ENCODE measurements at regions not wholly inside any gene's neighbourhood (a gene's known extent, or its start where the extent isn't known, plus 50 kb on each side); places are given as distances from the start of the nearest gene placed in this dataset.
"Not testable (repeated sequence)": the region's sequence is repeated elsewhere in the genome, so short reads cannot be mapped to it uniquely, and the experiment has no call there.

DNA sequence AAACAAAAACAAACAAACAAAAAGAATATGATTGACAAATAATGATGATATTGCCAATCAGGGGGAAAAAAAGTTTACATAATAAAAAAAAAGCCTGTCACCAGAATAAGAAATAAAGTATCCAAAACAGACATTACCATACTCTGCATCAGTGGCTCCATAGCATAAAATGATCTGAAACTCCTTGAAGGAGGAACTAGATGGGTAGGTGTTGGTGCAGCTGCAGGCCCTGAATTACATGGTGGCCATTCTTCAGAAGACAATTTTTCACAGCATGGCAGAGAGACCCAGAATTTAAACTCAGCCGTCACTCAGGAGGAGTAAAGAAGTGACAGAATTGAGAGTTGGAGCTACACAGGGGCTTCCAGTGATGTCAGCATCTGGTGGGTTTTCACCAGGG lies 60.2 kb downstream of the GLUL start:
- no peak for DNase-seq (ENCODE audit: low spot score)

DNA sequence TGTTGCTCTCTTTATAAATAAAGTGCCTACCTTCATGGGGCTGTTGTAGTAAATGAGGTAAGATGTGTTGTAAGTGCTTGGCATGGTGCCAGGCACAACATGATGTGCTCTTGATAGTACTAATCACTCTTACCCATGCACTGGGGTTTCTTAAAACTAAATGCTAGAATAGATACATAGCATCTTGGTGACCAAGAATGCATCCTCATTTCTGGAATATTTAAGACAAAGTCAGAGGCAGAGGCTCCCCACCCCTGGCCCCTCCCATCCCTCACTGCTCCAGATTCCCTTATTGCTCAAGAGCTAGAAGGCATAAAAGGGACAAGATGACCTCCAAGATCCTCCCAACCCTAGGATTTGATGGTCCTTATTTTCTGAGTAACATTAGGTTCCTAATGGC lies 61.3 kb downstream of the GLUL start:
- DNase-seq (ENCODE audit: low spot score) = peak; percentile 16

DNA sequence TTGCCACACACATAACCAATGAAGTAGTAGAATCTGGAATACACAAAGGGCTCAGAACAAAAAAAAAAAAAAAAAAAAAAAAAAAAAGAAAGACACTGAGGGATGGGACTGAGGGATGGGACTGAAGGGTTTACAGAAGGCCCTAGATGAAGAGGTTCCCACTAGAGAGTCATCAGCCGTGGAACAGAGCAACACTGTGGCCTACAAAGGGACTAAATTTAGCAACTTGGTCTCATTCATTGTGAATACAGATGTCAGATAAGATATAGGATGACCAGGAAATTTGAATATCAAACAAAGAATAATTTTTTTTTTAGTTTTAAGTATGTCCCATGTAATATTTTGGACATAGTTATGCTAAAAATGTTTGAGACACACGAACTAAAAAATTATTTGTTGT lies 62.1 kb downstream of the GLUL start:
- DNase-seq (ENCODE audit: low spot score) = no peak

DNA sequence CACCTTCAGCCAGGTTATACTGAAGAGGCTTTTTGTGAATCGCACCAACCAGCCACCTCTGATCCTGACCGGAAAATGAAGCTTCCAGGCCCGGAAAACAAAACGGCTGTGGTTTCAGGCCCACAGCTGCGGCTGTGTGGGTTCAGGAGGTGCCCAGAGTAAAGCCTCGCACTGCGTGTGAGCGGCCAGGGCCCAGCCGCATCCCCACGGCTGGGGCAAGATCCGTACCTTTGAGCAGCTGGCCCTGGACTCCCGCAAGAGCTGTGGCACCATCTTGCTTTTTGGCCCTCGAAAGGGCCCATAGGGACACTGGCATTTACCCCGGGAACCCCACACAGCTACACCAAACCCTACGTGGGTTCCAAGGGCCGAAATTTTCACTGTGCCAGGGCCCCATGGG lies 63.0 kb downstream of the GLUL start:
- DNase-seq (ENCODE audit: low spot score) = no peak

DNA sequence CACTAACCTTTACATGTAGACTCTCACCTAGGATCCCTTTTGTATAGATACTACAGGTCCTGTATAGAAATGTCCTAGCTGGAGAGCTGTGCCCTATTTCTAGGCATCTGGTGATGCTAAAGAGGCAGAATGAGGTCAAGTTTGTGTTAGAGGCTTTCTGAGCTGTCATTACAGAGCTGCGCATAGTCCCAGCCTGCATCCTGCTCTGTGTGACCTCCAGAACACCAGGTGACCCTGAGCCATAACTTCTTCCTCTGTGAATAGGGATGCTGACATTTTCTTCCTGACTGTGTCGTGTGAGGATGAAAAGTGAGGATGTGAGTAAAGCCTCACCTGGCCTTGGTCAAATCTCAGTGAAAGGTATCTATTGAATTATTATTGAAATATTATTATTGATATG lies 66.3 kb downstream of the GLUL start:
- no peak for DNase-seq (ENCODE audit: low spot score)

DNA sequence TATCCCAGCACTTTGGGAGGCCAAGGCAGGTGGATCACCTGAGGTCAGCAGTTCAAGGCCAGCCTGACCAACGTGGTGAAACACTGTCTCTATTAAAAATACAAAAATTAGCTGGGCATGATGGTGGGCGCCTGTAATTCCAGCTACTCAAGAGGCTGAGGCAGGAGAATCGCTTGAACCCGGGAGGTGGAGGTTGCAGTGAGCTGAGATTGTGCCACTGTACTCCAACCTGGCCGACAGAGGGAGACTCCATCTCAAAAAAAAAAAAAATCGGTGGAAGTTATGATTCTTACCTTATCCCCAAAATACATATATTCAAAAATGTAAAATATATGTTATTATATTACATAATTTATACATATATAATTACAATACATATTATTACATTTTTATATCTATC lies 70.1 kb downstream of the GLUL start:
- not testable (repeated sequence) for DNase-seq (ENCODE audit: low spot score)

DNA sequence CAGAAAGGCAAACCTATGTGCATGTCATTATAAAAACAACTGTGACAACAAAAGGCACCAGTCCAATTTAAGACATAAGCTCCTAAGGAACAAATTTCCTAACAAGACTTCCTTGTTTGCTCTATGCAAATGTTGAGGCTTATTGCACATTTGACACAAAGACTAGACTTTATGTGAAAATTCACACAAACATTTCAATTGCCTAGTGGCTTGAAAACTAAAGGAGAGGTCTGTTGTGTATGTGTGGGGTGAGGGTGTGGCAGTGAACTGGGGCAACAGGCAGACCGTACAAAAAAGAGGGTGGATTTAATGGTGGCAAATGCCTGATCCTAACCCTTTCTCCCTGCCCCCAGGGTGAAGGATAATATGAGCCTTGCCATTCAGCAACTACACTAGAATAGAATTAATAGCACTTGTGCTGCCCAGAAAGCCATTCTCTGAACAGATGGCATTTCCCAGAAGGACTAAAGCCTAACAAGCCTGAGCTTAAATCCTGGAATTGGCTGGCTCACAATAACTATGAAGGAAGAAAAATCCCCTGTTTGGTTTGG lies 73.9 kb downstream of the GLUL start:
- DNase-seq (ENCODE audit: low spot score) = peak; percentile 28

DNA sequence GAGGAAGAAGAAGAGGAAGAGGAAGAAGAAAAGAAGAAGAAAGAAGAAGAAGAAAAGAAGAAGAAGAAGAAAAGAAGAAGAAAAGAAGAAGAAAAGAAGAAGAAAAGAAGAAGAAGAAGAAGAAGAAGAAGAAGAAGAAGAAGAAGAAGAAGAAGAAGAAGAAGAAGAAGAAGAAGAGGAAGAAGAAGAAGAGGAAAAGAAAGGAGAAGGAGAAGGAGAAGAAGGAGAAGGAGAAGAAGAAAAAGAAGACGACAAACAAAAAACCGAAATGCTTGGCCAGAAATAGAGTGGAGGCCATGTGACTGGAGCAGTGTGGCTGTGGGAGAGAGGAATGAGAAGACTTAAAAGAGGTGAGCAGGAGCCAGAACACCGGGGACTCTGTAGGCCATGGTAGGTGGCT lies 75.1 kb downstream of the GLUL start:
- not testable (repeated sequence) for DNase-seq (ENCODE audit: low spot score)

DNA sequence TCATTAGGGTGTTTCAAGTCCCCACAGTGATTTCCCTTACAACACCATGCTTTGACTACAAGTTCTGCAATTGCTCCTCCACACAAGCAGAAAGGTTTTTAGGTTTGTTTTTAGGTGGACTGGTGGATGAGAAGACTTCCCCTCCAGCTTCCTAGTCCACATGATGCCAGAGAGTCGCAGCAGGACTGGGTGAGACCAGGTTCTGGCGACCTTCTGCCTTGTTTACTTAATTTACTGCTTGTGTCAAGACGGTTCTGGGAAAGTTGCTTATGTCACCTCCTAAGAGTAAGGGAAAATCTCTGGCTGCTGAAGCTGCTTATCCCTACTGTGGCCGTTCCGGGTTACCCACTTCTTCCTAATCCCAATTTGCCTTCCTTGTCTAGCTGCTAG lies 76.4 kb downstream of the GLUL start:
- no peak for DNase-seq (ENCODE audit: low spot score)

DNA sequence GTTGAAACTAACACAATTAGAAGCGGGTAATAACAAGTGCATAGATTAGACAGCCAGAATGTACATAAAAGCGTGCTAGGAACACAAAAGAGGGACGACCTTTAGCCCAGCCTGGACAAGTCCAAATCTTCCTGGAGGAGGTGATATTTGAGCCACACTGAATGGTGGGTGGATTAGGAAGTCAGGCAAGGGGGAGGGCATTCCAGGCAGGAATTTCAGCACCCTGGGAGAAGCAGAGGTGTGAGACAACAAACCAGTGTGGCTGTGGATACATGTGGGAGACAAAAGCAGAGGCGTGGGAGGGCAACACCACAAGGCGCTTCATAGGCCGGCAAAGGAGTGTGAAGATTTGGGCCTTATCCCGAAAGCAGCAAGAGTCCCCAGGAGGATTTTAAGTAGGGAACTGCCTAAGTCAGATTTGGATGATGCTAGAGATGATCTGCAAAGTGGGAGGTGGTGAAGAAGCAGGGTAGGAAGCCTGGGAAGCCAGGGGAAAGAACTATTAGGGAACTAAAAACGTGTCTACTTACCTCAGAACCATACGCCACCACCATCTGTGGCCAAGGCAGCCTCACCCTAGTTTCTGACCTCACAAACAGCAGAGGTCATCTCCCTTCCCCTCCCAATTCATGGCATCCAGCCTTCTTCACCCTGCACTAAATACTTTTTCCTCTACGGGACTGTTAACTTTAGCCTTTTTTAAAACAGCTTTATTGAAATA lies 81.8 kb downstream of the GLUL start:
- DNase-seq (ENCODE audit: low spot score) = no peak

DNA sequence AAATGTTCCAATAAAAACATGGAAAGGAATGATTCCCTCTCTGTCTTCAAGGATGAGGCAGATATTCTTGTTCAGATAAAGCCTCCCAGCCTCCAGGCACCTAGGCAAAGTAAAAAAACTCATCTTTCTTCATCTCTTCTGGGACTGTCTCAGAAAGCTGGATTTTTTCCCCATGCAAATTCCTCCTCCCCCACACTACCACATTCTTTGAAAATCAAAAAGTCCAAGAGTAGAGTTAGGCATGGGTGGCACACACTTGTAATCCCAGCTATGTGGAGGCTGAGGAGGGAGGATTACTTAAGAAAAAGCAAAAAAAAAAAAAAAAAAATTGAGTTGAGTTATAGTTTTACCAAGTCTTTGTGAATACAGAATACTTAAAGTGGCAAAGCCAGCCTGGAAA lies 82.8 kb downstream of the GLUL start:
- no peak for DNase-seq (ENCODE audit: low spot score)

DNA sequence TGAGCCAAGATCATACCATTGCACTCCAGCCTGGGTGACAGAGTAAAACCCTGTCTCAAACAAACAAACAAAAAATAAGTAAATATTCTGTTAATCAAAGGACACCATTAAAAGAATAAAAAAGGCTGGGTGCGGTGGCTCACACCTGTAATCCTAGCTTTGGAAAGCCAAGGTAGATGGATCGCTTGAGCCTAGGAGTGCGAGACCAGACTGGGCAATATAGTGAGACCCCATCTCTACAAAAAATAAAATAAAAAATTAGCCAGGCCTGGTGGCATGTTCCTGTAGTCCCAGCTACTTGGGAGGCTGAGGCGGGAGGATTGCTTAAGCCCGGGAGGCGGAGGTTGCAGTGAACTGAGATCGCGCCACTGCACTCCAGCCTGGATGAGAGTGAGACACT lies 84.1 kb downstream of the GLUL start:
- not testable (repeated sequence) for DNase-seq (ENCODE audit: low spot score)

DNA sequence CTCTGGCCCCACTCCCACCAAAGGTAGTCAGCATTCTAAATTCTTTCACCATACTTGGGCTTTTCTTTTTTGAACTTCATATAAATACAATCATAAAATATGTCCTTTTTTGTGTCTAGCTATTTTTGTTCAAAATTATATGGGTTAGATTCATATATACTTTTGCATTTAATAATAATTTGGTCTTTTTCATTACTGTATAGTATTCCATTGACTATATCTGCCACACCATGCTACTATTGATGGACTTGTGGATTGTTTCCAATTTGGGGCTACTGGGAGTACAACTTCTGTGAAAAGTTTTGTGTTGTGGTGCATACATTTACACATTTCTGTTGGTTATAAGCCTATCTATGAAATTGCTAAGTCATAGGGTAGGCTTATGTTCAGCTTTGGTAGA lies 85.7 kb downstream of the GLUL start:
- no peak for DNase-seq (ENCODE audit: low spot score)

DNA sequence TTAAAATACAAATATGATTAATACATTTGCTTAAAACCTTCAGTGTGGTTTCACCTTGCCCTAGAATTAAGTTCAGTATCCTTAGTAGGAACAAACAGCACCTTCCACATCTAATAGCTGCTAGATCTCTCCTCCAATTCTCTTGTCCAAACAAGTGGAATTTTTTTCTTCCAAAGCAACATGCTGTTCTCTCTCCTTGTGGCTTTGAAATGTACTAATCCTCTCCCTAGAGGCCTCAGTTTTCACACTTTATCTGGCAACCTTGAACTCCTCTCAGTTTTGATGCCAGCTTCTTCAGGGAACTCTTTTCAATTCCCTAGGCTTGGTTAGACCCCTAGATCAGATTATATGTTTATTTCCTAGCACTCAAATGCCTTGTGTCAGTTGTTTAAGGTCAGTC lies 87.0 kb downstream of the GLUL start:
- no peak for DNase-seq (ENCODE audit: low spot score)

DNA sequence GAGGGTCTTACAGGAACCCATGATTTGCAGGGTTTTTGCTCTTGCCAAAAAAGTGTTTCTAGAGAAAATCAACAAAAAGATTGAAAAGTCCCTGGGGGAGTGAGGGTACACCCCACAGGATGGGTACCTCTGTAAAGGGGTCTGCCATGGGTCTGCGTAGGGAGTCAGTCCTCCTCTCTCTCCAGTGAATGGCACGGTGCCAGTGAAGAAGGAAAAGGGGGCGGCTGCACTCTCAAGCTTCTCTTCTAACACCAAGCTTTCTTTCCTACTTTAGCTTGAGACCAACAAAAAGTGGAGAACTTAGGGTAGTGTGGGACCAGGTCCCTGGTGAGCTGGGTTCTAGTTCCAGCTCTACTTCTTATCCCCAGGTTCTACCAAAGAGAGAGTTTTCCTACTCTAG lies 87.4 kb downstream of the GLUL start:
- DNase-seq (ENCODE audit: low spot score) = no peak

DNA sequence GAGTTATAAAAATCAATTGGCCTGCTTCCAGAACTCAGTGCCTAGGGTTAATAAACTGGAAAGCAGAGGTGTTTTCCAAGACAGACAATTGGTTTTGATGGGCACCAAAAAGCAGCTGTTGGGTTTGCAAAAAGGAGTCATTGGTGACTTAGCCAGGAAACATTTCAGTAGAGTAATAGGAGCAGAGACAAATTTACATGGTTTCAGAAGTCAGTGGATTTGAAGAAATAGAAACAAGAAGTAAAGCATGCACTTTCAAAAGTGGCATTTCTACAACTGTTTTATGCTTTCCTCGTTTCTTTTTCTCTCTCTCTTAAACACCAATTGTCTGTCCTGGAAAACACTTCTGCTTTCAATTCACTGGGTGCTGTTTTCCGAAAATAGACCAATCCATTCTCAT lies 87.8 kb downstream of the GLUL start:
- peak; percentile 5 for DNase-seq (ENCODE audit: low spot score)

DNA sequence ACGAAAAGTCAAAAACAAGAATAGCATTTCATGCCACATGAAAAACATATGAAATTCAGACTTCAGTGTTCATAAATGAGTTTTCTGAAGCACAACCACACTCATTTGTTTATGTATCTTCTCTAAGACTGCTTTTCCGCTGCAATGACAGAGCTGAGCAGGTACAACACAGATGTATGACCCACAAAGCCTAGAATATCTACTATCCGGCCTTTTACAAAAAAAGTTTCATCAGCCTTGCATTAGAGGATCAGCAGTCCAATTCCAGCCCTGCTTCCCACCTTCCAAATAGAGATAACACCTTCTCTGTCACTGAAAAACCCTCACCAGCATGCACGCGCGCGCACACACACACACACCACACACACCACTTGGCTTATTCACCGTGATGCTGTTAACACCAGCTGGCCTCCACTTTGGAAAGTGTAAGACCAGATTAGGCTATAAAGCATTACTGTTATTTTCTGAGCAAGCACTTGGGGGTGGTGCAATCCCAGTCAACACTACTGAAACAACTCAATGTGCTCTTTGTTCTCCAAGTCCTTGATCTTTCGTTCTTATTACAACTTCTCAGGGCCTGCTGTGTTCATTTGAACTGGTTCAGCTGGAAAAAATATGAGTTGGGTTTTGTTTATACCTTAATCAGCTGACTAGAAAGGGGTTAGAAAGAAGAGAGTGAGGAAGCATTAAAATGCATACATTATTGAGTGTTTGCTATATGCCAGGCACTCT lies 90.0 kb downstream of the GLUL start:
- DNase-seq (ENCODE audit: low spot score) = peak; percentile 4

DNA sequence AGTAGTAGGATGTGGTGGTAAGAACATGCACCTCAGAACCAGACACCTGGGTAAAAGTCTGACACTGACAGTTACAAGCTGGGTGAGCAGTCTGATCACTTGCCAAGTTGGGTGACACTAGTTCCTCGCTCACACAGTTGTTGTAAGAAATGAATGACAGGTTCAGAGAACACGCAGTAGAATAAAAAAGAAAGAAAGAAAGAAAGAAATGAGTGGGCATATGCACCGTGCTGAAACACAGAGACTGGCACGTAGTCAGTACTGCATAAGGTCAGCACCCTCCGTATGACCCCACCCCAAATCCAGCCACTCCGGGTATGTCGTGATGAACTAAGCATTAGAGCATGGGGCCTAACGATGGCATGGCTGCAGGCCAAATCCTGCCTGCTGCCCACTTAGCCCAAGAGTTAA lies 90.6 kb downstream of the GLUL start:
- DNase-seq (ENCODE audit: low spot score) = no peak

DNA sequence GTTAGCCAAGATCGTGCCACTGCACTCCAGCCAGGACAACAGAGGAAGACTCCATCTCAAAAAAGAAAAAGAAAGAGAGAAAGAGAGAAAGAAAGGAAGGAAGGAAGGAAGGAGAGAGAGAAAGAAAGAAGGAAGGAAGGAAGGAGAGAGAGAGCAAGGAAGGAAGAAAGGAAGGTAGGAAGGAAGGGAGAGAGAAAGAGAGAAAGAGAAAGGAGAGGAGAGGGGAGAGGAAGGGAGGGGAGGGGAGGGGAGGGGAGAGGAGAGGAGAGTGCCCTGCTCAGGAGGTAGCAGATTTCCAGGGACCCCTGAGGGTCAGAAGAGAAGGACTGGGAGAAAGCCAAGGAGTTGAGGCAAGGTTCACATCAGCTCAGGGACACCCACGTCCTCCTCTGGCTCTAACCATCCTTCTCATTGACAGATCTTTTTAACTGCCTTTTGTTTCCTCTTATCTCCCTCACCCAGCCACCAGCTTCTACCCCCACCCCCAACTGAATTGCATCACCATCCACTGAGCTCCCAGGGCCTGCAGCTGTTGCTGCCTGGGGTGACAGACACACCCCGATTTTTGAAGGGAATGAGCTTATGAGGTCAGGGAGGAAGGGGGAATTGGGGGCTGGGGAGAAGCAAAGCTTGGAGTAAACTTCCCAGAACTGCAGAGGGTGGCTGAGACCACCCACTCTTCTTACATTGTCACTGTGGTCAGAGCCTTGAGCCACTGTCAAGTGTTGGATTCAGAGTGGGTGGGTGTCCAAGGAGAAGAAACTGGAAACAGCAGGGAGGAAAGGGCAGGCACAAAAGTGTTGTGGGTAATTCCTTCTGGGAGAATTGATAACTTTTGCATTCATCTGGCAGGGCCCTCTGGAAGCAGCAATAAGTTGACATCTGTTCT lies 91.6 kb downstream of the GLUL start:
- DNase-seq (ENCODE audit: low spot score) = peak; percentile 52

DNA sequence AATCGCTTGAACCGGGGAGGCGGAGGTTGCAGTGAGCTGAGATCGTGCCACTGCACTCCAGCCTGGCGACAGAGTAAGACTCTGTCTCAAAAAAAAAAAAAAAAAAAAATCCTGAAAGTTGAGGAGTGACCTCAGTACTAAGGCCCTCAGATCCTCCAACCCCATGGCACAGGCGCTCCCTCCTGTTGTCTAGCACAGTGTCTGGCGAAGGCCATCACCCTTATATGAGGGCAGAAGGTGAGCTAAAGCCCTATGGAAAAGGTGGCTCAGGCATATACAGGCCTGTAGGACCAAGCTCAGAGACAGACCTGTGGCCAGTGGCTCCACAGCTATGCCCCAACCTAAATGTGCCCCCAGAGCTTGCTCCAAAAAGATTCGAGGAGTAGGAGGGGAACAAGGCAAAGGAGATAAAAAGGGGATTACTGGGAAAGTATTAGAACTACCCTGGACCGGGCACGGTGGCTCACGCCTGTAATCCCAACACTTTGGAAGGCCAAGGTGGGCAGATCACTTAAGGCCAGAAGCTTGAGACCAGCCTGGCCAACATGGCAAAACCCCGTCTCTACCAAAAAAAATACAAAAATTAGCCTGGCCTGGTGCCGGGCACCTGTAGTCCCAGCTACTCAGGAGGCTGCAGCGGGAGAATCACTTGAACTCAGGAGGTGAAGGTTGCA lies 92.4 kb downstream of the GLUL start:
- DNase-seq (ENCODE audit: low spot score) = not testable (repeated sequence)

DNA sequence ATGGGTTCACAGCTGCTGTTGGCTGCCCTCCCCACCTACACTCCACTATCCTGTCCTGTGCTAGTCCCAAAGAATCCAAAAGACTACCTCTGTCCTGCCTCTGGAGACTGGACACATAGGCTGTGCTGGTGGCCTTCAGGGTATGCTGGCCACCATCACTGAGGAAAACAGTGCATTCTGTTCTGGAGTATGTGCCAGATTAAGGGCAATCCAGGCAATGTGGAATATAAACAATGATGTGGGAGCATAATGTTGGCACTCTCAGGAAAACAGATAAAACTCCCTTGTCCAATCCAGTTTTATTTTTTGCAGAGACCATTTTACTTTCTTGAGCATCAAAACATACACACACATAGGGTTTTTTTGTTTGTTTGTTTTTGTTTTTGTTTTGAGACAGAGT lies 94.3 kb downstream of the GLUL start:
- DNase-seq (ENCODE audit: low spot score) = no peak

DNA sequence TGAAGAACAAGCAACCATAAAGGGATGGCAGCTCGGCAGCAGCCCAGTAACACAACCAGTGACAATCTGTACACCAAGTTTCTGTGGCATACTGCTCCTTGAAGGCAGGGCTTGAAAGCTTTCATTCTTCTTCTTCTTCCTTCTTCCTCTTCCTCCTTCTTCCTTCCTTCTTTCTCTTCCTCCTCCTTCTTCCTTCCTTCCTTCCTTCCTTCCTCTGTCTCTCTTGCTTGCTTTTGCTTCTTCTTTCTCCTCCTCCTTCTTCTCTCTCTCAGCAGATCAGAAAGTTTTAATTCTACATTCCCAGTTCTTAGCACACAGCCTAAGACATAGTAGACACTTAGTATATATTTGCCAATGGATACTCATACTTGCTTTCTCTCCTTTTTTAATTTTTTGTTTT lies 95.9 kb downstream of the GLUL start:
- no peak for DNase-seq (ENCODE audit: low spot score)
